Smooth muscle cell (in vitro differentiated cells): ENCODE measurements at regions not wholly inside any gene's neighbourhood (a gene's known extent, or its start where the extent isn't known, plus 50 kb on each side); places are given as distances from the start of the nearest gene placed in this dataset.

ENCODE experiments used
- DNase-seq: peaks from one replicate; lab custom pipeline; 2025; ENCODE audit not compliant: unreplicated experiment; lab: John Stamatoyannopoulos, UW
- H2AFZ ChIP-seq: fragments of 200-600 bp; sonication (generic); 2 replicates; pipeline ENCODE4 v1.6.0; 2016; ENCODE audit warnings: antibody characterized with exemption, low read depth, mild to moderate bottlenecking
- H3F3A ChIP-seq: fragments of 200-600 bp; sonication (generic); 2 replicates; pipeline ENCODE4 v1.6.0; 2017; ENCODE audit warnings: antibody characterized with exemption, low read depth
- H3K27ac ChIP-seq: fragments of 200-600 bp; sonication (generic); 2 replicates; pipeline ENCODE4 v1.5.1; 2016; ENCODE audit warnings: low read depth, mild to moderate bottlenecking
- H3K27me3 ChIP-seq: fragments of 200-600 bp; sonication (generic); 2 replicates; pipeline ENCODE4 v1.6.1; 2016; ENCODE audit warnings: low read depth, mild to moderate bottlenecking
- H3K36me3 ChIP-seq: fragments of 200-600 bp; sonication (generic); 2 replicates; pipeline ENCODE4 v1.5.1; 2016; ENCODE audit warnings: low read depth
- H3K4me1 ChIP-seq: fragments of 200-600 bp; sonication (generic); 2 replicates; pipeline ENCODE4 v1.5.1; 2016; ENCODE audit warnings: low read depth
- H3K4me2 ChIP-seq: fragments of 200-600 bp; sonication (generic); 2 replicates; pipeline ENCODE4 v1.6.0; 2016; ENCODE audit warnings: mild to moderate bottlenecking
- H3K4me3 ChIP-seq: fragments of 200-600 bp; sonication (generic); 2 replicates; pipeline ENCODE4 v1.5.1; 2016; ENCODE audit warnings: mild to moderate bottlenecking
- H3K79me2 ChIP-seq: fragments of 200-600 bp; sonication (generic); 2 replicates; pipeline ENCODE4 v1.6.0; 2016; ENCODE audit warnings: low read depth, mild to moderate bottlenecking
- H3K9ac ChIP-seq: fragments of 200-600 bp; sonication (generic); 2 replicates; pipeline ENCODE4 v1.6.0; 2016; ENCODE audit warnings: low read depth
- H3K9me3 ChIP-seq: fragments of 200-600 bp; sonication (generic); replicated peaks from 2 replicates; pipeline ENCODE4 v1.5.1; 2016; ENCODE audit warnings: low read depth
- H4K20me1 ChIP-seq: fragments of 200-600 bp; sonication (generic); 2 replicates; pipeline ENCODE4 v1.6.0; 2016; ENCODE audit warnings: low read depth
- CTCF ChIP-seq: fragments of 200-600 bp; sonication (generic); IDR thresholded peaks from 2 replicates; pipeline ENCODE4 v1.5.1; 2017; ENCODE audit warnings: borderline replicate concordance, mild to moderate bottlenecking, antibody characterized with exemption; ENCODE audit not compliant: insufficient read depth, poor library complexity, severe bottlenecking
- WGBS: methylation state at CpG from one replicate; pipeline ENCODE4 v1.1.7; 2016; ENCODE audit warnings: low lambda C conversion rate; 5-methylcytosine and 5-hydroxymethylcytosine counted together

DNA sequence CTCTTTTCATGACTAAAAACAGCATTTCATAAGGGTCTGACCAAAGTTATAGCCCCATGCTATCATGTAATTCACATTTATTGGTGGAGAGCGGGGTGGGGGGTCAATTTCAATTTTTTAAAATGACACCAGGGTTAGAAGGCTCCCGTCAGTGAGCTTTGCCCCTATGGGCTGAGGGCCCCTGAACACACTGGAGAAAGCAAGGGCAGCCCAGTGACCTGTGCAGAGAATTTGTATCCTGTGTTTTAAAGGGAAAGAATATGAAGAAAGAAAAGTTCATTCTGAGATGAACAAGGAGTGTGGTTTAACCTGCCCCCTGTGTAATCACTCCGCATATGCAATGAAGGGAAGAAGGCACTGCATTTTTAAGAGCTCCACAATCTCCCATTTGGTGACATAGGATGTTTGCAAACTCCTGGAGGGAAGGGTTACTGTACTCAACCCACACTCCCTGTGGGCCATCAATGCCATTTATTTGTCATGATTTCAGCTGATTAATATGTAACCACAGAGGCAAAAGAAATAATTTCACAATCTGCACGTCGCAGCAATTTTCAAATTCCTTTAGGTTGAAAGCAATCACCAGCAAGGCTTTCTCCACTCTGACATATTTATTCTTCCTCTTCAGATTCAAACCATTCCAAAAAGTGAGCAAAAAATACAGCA, 95.6 kb downstream of the ZNF281 start:
- Histone ChIP-seq H3K4me3 (no peak overlapping the region), H3K27ac (no peak overlapping the region), H3K9me3 (no peaks in the 10 kb centered on the region), H4K20me1 (no peaks in the 10 kb centered on the region), H3F3A (no peaks in the 10 kb centered on the region), H3K4me1 (peaks cover 13% of the 10 kb centered on the region), H3K9ac (no peak overlapping the region), H3K79me2 (no peaks in the 10 kb centered on the region), H3K36me3 (no peaks in the 10 kb centered on the region), H3K27me3 (no peaks in the 10 kb centered on the region), H2AFZ (peak overlapping the region; percentile 16), H3K4me2 (peak overlapping the region; percentile 37)
- no peak for DNase-seq
- TF ChIP-seq CTCF, result no peak
- WGBS, result 58% methylated on average over 5 of the region's 5 CpGs

- H3K4me1 ChIP-seq, result peaks cover 8% of the 10 kb centered on the region
- H3K4me3 ChIP-seq, result no peak overlapping the region
- DNase-seq, result no peak
- WGBS, result 90% methylated on average over 1 of the region's 1 CpG
- no peaks in the 10 kb centered on the region for H4K20me1 ChIP-seq
- no peaks in the 10 kb centered on the region for H3K9me3 ChIP-seq
- H3F3A ChIP-seq, result no peaks in the 10 kb centered on the region
- H2AFZ ChIP-seq, result no peak overlapping the region
- no peak overlapping the region for H3K4me2 ChIP-seq
- no peaks in the 10 kb centered on the region for H3K27me3 ChIP-seq
- no peaks in the 10 kb centered on the region for H3K79me2 ChIP-seq
- no peak overlapping the region for H3K27ac ChIP-seq
- TF ChIP-seq CTCF, result no peak
- H3K9ac ChIP-seq, result no peak overlapping the region
- H3K36me3 ChIP-seq, result no peaks in the 10 kb centered on the region
Measured at GRCh38 chr1:200311256-200311655, 98.6 kb downstream of the ZNF281 start.

- Histone ChIP-seq H3K4me2 (no peak overlapping the region), H4K20me1 (no peaks in the 10 kb centered on the region), H3K9me3 (no peaks in the 10 kb centered on the region), H3F3A (no peaks in the 10 kb centered on the region), H3K27me3 (no peaks in the 10 kb centered on the region), H3K4me3 (no peak overlapping the region), H2AFZ (no peak overlapping the region), H3K9ac (no peak overlapping the region), H3K4me1 (peaks cover 8% of the 10 kb centered on the region), H3K36me3 (no peaks in the 10 kb centered on the region), H3K79me2 (no peaks in the 10 kb centered on the region), H3K27ac (no peak overlapping the region)
- TF ChIP-seq CTCF, result no peak
- DNase-seq, result no peak
- 90% methylated on average over 2 of the region's 2 CpGs for WGBS
Measured at GRCh38 chr1:200310824-200311223, 99.0 kb downstream of the ZNF281 start.

DNA sequence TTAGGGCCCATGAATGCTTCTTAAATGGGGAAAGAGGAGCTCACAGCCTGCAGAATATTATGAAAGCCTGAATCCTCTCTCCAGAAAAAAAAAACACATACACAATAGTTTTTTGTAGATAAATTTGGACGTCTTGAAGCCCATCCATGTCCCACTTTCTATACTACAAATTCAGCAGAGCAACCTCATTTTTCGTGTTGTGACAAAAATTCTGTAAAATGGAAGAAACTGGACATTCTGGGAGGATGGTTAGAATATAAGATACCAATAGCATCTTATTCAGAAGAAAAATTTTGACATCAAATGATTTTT, 102.1 kb downstream of the ZNF281 start:
- no peaks in the 10 kb centered on the region for H3K9me3 ChIP-seq
- H2AFZ ChIP-seq, result no peak overlapping the region
- H4K20me1 ChIP-seq, result no peaks in the 10 kb centered on the region
- H3K4me3 ChIP-seq, result no peak overlapping the region
- H3K27ac ChIP-seq, result no peak overlapping the region
- no peak overlapping the region for H3K4me2 ChIP-seq
- H3K36me3 ChIP-seq, result no peaks in the 10 kb centered on the region
- H3K4me1 ChIP-seq, result no peaks in the 10 kb centered on the region
- no peak for DNase-seq
- H3K9ac ChIP-seq, result no peak overlapping the region
- TF ChIP-seq CTCF, result no peak
- WGBS, result 45% methylated on average over 2 of the region's 2 CpGs
- H3K79me2 ChIP-seq, result no peaks in the 10 kb centered on the region
- peaks cover 9% of the 10 kb centered on the region for H3K27me3 ChIP-seq
- H3F3A ChIP-seq, result no peaks in the 10 kb centered on the region
